HG03196 (cell line): ENCODE measurements at regions not wholly inside any gene's neighbourhood (a gene's known extent, or its start where the extent isn't known, plus 50 kb on each side); places are given as distances from the start of the nearest gene placed in this dataset.
"Not testable (repeated sequence)": the region's sequence is repeated elsewhere in the genome, so short reads cannot be mapped to it uniquely, and the experiment has no call there.

ENCODE experiments used
- ATAC-seq: cut with Tn5 transposase; IDR thresholded peaks from one replicate; pipeline ENCODE4 v1.9.1; 2021; ENCODE audit not compliant: unreplicated experiment

- no peak for ATAC-seq
Measured at GRCh38 chr7:82625377-82625776, 181.8 kb upstream of the CACNA2D1 start.

- no peak for ATAC-seq
Measured at GRCh38 chr7:82624965-82625364, 181.4 kb upstream of the CACNA2D1 start.

- ATAC-seq: no peak
Measured at GRCh38 chr7:82624337-82624736, 180.8 kb upstream of the CACNA2D1 start.

- ATAC-seq: no peak
Measured at GRCh38 chr7:82623812-82624211, 180.2 kb upstream of the CACNA2D1 start.

GRCh38 chr7:82617156-82617555 is 173.6 kb upstream of the CACNA2D1 start:
- ATAC-seq: no peak

GRCh38 chr7:82616059-82616728 is 172.6 kb upstream of the CACNA2D1 start:
- no peak for ATAC-seq

GRCh38 chr7:82615527-82615926 is 171.9 kb upstream of the CACNA2D1 start:
- peak; percentile 69 for ATAC-seq

- no peak for ATAC-seq
Measured at GRCh38 chr7:82609746-82610145, 166.2 kb upstream of the CACNA2D1 start.

- ATAC-seq: no peak
Measured at GRCh38 chr7:82605247-82605864, 161.8 kb upstream of the CACNA2D1 start.

- ATAC-seq: no peak
Measured at GRCh38 chr7:82602066-82602465, 158.5 kb upstream of the CACNA2D1 start.

- no peak for ATAC-seq
Measured at GRCh38 chr7:82600531-82600930, 157.0 kb upstream of the CACNA2D1 start.

- ATAC-seq: no peak
Measured at GRCh38 chr7:82599895-82600294, 156.3 kb upstream of the CACNA2D1 start.

- ATAC-seq: no peak
Measured at GRCh38 chr7:82598958-82599357, 155.4 kb upstream of the CACNA2D1 start.

- ATAC-seq: not testable (repeated sequence)
Measured at GRCh38 chr7:82595795-82596194, 152.2 kb upstream of the CACNA2D1 start.

GRCh38 chr7:82595176-82595575 is 151.6 kb upstream of the CACNA2D1 start:
- no peak for ATAC-seq

GRCh38 chr7:82594665-82595064 is 151.1 kb upstream of the CACNA2D1 start:
- ATAC-seq: no peak

GRCh38 chr7:82593780-82594179 is 150.2 kb upstream of the CACNA2D1 start:
- no peak for ATAC-seq

GRCh38 chr7:82592416-82592815 is 148.8 kb upstream of the CACNA2D1 start:
- no peak for ATAC-seq

GRCh38 chr7:82579047-82579446 is 135.5 kb upstream of the CACNA2D1 start:
- no peak for ATAC-seq

- no peak for ATAC-seq
Measured at GRCh38 chr7:82578430-82578829, 134.9 kb upstream of the CACNA2D1 start.

GRCh38 chr7:82572195-82572880 is 128.8 kb upstream of the CACNA2D1 start:
- peak; percentile 95 for ATAC-seq

- ATAC-seq: not testable (repeated sequence)
Measured at GRCh38 chr7:82571047-82571446, 127.5 kb upstream of the CACNA2D1 start.
